Neural cell (in vitro differentiated cells): ENCODE measurements at regions not wholly inside any gene's neighbourhood (a gene's known extent, or its start where the extent isn't known, plus 50 kb on each side); places are given as distances from the start of the nearest gene placed in this dataset.

Source experiments
- EP300 ChIP-seq: fragments of 450-650 bp; conservative IDR thresholded peaks from 2 replicates; pipeline ENCODE4 v1.6.1; 2014; ENCODE audit warnings: antibody characterized with exemption, mild to moderate bottlenecking, moderate library complexity; ENCODE audit not compliant: poor library complexity, severe bottlenecking
- EZH2 ChIP-seq: fragments of 200-600, 300-800 bp; shearing (Covaris generic), sonication (generic); IDR thresholded peaks from 2 replicates; pipeline ENCODE4 v1.6.1; 2014; ENCODE audit warnings: antibody characterized with exemption, low read length, borderline replicate concordance, mild to moderate bottlenecking; ENCODE audit not compliant: insufficient read depth, poor library complexity, severe bottlenecking
- TAF1 ChIP-seq: IDR thresholded peaks from 2 replicates; pipeline ENCODE4 v1.6.1; 2012; ENCODE audit warnings: low read depth
- TF ChIP-seq, protein P1 (sequence below): fragments of 450-650 bp; IDR thresholded peaks from 2 replicates; pipeline ENCODE4 v1.5.1; 2014; ENCODE audit warnings: antibody characterized with exemption, mild to moderate bottlenecking, moderate library complexity; ENCODE audit not compliant: poor library complexity, severe bottlenecking
- TF ChIP-seq, protein P2 (sequence below): IDR thresholded peaks from 2 replicates; pipeline ENCODE4 v1.6.1; 2012; ENCODE audit warnings: borderline replicate concordance

DNA sequence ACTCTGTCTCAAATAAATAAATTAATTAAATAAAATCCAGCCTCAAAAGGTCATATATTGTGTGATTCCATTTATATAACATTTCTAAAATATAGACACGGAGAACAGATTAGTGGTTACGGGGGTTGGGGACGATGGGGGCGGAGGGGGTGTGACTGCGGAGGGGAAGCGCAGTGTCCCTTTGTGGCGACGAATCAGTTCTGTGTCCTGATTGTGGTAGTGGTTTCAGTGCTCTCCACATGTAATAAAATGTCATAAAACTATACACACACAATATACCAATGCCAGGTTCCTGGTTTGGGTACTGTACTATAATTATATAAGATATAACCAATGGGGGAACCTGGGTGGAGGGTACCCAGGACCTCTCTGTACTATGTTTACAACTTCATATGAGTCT lies 186.4 kb downstream of the ANAPC1 start:
- TF ChIP-seq EZH2 (no peak), EP300 (no peak), TAF1 (no peak)
- TF ChIP-seq, protein P1, sequence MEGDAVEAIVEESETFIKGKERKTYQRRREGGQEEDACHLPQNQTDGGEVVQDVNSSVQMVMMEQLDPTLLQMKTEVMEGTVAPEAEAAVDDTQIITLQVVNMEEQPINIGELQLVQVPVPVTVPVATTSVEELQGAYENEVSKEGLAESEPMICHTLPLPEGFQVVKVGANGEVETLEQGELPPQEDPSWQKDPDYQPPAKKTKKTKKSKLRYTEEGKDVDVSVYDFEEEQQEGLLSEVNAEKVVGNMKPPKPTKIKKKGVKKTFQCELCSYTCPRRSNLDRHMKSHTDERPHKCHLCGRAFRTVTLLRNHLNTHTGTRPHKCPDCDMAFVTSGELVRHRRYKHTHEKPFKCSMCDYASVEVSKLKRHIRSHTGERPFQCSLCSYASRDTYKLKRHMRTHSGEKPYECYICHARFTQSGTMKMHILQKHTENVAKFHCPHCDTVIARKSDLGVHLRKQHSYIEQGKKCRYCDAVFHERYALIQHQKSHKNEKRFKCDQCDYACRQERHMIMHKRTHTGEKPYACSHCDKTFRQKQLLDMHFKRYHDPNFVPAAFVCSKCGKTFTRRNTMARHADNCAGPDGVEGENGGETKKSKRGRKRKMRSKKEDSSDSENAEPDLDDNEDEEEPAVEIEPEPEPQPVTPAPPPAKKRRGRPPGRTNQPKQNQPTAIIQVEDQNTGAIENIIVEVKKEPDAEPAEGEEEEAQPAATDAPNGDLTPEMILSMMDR, result no peak
- TF ChIP-seq, protein P2, sequence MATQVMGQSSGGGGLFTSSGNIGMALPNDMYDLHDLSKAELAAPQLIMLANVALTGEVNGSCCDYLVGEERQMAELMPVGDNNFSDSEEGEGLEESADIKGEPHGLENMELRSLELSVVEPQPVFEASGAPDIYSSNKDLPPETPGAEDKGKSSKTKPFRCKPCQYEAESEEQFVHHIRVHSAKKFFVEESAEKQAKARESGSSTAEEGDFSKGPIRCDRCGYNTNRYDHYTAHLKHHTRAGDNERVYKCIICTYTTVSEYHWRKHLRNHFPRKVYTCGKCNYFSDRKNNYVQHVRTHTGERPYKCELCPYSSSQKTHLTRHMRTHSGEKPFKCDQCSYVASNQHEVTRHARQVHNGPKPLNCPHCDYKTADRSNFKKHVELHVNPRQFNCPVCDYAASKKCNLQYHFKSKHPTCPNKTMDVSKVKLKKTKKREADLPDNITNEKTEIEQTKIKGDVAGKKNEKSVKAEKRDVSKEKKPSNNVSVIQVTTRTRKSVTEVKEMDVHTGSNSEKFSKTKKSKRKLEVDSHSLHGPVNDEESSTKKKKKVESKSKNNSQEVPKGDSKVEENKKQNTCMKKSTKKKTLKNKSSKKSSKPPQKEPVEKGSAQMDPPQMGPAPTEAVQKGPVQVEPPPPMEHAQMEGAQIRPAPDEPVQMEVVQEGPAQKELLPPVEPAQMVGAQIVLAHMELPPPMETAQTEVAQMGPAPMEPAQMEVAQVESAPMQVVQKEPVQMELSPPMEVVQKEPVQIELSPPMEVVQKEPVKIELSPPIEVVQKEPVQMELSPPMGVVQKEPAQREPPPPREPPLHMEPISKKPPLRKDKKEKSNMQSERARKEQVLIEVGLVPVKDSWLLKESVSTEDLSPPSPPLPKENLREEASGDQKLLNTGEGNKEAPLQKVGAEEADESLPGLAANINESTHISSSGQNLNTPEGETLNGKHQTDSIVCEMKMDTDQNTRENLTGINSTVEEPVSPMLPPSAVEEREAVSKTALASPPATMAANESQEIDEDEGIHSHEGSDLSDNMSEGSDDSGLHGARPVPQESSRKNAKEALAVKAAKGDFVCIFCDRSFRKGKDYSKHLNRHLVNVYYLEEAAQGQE, result no peak
